ENCODE measurements at regions not wholly inside any gene's neighbourhood (a gene's known extent, or its start where the extent isn't known, plus 50 kb on each side); places are given as distances from the start of the nearest gene placed in this dataset.
"Not testable (repeated sequence)": the region's sequence is repeated elsewhere in the genome, so short reads cannot be mapped to it uniquely, and the experiment has no call there.

GRCh38 chr14:71402415-71402814, 495.2 kb downstream of the PCNX1 start:
- TF ChIP-seq POLR2A (IDR thresholded peaks at IDR 0.05); CTCF (IDR thresholded peaks at IDR 0.05 in 4 of 5, conservative IDR thresholded peaks at IDR 0.05 in 1 of 5): not testable (repeated sequence)

All from gastrocnemius medialis (tissue), 4 donors.